ENCODE measurements at regions not wholly inside any gene's neighbourhood (a gene's known extent, or its start where the extent isn't known, plus 50 kb on each side); places are given as distances from the start of the nearest gene placed in this dataset.

GRCh38 chr4:126553248-126553647, 1079.5 kb upstream of the INTU start:
- no peak overlapping the region for H3K27ac ChIP-seq
- TF ChIP-seq CTCF (IDR thresholded peaks at IDR 0.05) (no peak), ZFX (IDR thresholded peaks at IDR 0.05; ENCODE audit: borderline replicate concordance) (no peak)

GRCh38 chr4:126558596-126558995, 1074.2 kb upstream of the INTU start:
- no peak overlapping the region for H3K27ac ChIP-seq
- no peak for TF ChIP-seq ZFX (IDR thresholded peaks at IDR 0.05; ENCODE audit: borderline replicate concordance)
- TF ChIP-seq CTCF (IDR thresholded peaks at IDR 0.05), result no peak

- no peak overlapping the region for H3K27ac ChIP-seq
- TF ChIP-seq CTCF (IDR thresholded peaks at IDR 0.05), result no peak
- TF ChIP-seq ZFX (IDR thresholded peaks at IDR 0.05; ENCODE audit: borderline replicate concordance), result no peak
Observed at GRCh38 chr4:126559961-126560360, 1072.8 kb upstream of the INTU start.

GRCh38 chr4:126560794-126561193, 1072.0 kb upstream of the INTU start:
- TF ChIP-seq ZFX (IDR thresholded peaks at IDR 0.05; ENCODE audit: borderline replicate concordance) (no peak), CTCF (IDR thresholded peaks at IDR 0.05) (no peak)
- no peak overlapping the region for H3K27ac ChIP-seq

GRCh38 chr4:126563389-126563788, 1069.4 kb upstream of the INTU start:
- no peak for TF ChIP-seq CTCF (IDR thresholded peaks at IDR 0.05)
- TF ChIP-seq ZFX (IDR thresholded peaks at IDR 0.05; ENCODE audit: borderline replicate concordance), result no peak
- no peak overlapping the region for H3K27ac ChIP-seq

- no peak overlapping the region for H3K27ac ChIP-seq
- no peak for TF ChIP-seq CTCF (IDR thresholded peaks at IDR 0.05)
- no peak for TF ChIP-seq ZFX (IDR thresholded peaks at IDR 0.05; ENCODE audit: borderline replicate concordance)
Observed at GRCh38 chr4:126564283-126564854, 1068.4 kb upstream of the INTU start.

- no peak overlapping the region for H3K27ac ChIP-seq
- TF ChIP-seq ZFX (IDR thresholded peaks at IDR 0.05; ENCODE audit: borderline replicate concordance) (no peak), CTCF (IDR thresholded peaks at IDR 0.05) (no peak)
Observed at GRCh38 chr4:126568652-126569570, 1063.8 kb upstream of the INTU start.

Data from 22Rv1 (cell line).